ENCODE measurements at regions not wholly inside any gene's neighbourhood (a gene's known extent, or its start where the extent isn't known, plus 50 kb on each side); places are given as distances from the start of the nearest gene placed in this dataset.
"Not testable (repeated sequence)": the region's sequence is repeated elsewhere in the genome, so short reads cannot be mapped to it uniquely, and the experiment has no call there.

GRCh38 chr1:217137210-217137881 lies 414.1 kb upstream of the ESRRG start:
- no peak for DNase-seq

- no peak for DNase-seq
Observed at GRCh38 chr1:217136895-217137205, 413.6 kb upstream of the ESRRG start.

- no peak for DNase-seq
Observed at GRCh38 chr1:217135987-217136894, 413.0 kb upstream of the ESRRG start.

GRCh38 chr1:217135569-217135915 lies 412.3 kb upstream of the ESRRG start:
- DNase-seq, result peak; percentile 3 to 11

GRCh38 chr1:217134857-217135568 lies 411.8 kb upstream of the ESRRG start:
- peak; percentile 24 to 29 for DNase-seq

GRCh38 chr1:217133958-217134856 lies 411.0 kb upstream of the ESRRG start:
- no peak for DNase-seq

- DNase-seq, result no peak
Observed at GRCh38 chr1:217133092-217133491, 409.9 kb upstream of the ESRRG start.

- not testable (repeated sequence) for DNase-seq
Observed at GRCh38 chr1:217123340-217123739, 400.1 kb upstream of the ESRRG start.

GRCh38 chr1:217117973-217118465 lies 394.8 kb upstream of the ESRRG start:
- no peak for DNase-seq

- DNase-seq, result no peak
Observed at GRCh38 chr1:217115404-217116380, 392.5 kb upstream of the ESRRG start.

GRCh38 chr1:217109928-217110327 lies 386.7 kb upstream of the ESRRG start:
- DNase-seq, result no peak

- no peak for DNase-seq
Observed at GRCh38 chr1:217106231-217106901, 383.1 kb upstream of the ESRRG start.

GRCh38 chr1:217105437-217105836 lies 382.2 kb upstream of the ESRRG start:
- DNase-seq, result no peak

GRCh38 chr1:217097819-217098218 lies 374.6 kb upstream of the ESRRG start:
- DNase-seq, result no peak

GRCh38 chr1:217096200-217096599 lies 373.0 kb upstream of the ESRRG start:
- no peak for DNase-seq

- no peak for DNase-seq
Observed at GRCh38 chr1:217095050-217095622, 371.9 kb upstream of the ESRRG start.

GRCh38 chr1:217091561-217091960 lies 368.3 kb upstream of the ESRRG start:
- no peak for DNase-seq

- DNase-seq, result no peak
Observed at GRCh38 chr1:217090060-217090911, 367.1 kb upstream of the ESRRG start.

- DNase-seq, result no peak
Observed at GRCh38 chr1:217089361-217090014, 366.3 kb upstream of the ESRRG start.
